ENCODE measurements at regions not wholly inside any gene's neighbourhood (a gene's known extent, or its start where the extent isn't known, plus 50 kb on each side); places are given as distances from the start of the nearest gene placed in this dataset.

DNA sequence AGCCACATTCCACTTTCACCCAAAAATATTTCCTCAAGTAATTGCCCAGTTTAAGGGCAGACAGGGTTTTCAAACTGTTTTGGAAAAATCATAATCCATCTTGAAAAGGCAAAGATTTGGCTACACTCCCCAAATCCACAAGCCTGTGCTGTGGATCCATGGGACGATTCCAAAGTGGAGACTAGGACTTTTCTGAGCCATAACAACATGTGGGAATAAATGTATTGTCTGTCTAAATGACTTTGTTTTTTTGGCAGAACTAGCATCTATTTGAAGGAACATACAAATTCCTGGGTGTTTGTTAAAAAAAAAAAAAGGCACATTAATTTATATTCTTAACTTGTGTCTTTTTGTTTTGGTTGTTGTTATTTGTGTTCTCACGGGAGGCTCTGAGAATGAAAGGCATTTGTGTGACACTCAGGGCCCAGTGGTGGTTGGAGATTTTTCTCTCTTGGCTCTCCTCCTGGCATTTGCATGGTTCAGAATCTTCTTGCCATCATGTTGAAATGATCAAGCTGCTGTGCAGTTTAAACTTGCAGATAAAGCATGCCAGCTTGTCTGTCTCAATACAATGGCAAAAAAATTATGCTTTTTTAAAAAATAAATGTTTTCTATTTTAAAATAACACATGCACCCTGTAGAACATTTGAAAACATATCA is 277.4 kb downstream of the EN1 start:
- no peak for DNase-seq (ENCODE audit: low read depth, low spot score)

- DNase-seq (ENCODE audit: low read depth, low spot score): no peak
Observed at GRCh38 chr2:118568700-118569099, 278.7 kb downstream of the EN1 start.

GRCh38 chr2:118565786-118566540 is 281.5 kb downstream of the EN1 start:
- DNase-seq (ENCODE audit: low read depth, low spot score): no peak

DNA sequence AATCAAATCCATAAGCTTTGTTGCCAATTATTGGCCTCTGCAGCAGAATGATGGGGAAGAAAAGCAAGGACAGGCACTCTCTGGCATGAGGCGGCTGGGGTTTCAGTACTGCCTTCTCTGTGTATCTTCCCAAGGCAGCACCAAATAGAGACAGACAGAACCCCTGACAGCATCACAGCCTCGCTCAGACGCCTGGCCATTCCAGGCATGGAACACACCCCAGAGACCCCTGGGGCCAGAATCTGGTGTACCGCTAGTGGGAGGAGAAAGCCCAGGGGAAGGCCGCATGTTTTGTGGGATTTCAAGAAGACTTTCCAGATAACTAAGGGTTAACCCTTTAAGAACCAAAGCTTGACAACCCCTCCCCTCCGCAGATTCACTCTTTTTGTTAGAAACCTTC is 282.1 kb downstream of the EN1 start:
- no peak for DNase-seq (ENCODE audit: low read depth, low spot score)

DNA sequence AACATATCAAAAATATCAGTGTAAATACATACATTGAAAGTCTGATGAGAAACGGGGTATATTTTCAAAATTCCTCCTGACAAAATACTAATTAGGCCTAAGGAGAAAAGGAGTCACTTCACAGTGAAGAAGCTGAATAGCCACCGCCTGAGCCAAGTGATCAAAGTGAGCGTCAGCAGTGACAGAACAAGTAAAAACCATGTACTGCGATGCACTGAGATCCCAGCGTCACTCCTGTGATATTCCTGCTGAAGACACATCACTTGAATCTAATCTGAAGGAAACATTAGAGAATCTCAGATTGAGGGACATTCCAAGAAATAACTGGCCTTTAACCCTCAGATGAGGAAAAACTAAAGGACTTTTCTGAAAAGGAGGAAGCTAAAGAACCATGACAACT is 285.3 kb downstream of the EN1 start:
- no peak for DNase-seq (ENCODE audit: low read depth, low spot score)

GRCh38 chr2:118558846-118559245 is 288.6 kb downstream of the EN1 start:
- no peak for DNase-seq (ENCODE audit: low read depth, low spot score)

- no peak for DNase-seq (ENCODE audit: low read depth, low spot score)
Observed at GRCh38 chr2:118557791-118558190, 289.7 kb downstream of the EN1 start.

DNA sequence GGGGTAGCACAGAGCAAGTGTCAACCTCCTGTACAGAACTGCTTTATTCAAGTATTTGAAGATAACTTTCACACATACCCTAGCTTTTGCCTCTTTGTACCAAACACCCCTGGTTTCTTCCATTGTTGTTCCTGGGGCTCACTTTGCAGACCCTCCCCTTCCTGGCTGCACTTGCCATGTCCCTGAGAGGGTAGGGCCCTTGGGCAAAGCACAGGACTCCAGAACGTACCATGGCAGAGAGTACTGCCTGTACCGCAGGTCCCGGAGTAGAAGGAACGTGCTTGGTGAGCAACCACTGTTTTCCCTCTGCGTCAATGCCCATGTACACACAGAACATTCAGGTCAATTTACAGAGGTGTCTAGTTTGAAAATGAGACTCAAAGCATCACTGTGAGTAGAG is 290.4 kb downstream of the EN1 start:
- no peak for DNase-seq (ENCODE audit: low read depth, low spot score)

GRCh38 chr2:118554616-118555015 is 292.8 kb downstream of the EN1 start:
- DNase-seq (ENCODE audit: low read depth, low spot score): no peak

- DNase-seq (ENCODE audit: low read depth, low spot score): no peak
Observed at GRCh38 chr2:118549503-118549902, 297.9 kb downstream of the EN1 start.

- DNase-seq (ENCODE audit: low read depth, low spot score): no peak
Observed at GRCh38 chr2:118548880-118549488, 298.5 kb downstream of the EN1 start.

DNA sequence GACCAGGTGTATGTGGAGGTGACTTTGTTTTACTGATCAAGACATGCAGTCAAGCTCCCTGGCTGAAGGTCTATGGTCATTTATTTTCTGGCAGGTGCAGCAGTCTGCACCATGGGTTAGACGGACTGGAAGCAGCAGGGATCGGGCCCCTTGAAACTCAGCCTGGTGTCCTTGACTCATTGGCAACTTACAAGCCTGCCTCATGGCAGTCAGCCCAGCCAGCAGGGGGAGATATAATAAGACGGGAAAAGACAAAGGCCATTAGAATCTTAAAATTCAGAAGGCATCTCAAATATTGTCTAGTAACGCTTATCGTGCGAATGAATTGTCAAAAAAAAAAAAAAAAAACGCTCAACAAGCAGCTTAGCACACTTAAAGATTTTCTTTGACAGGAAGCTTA is 308.2 kb downstream of the EN1 start:
- DNase-seq (ENCODE audit: low read depth, low spot score): no peak

GRCh38 chr2:118536306-118536705 is 311.1 kb downstream of the EN1 start:
- no peak for DNase-seq (ENCODE audit: low read depth, low spot score)

GRCh38 chr2:118535818-118536212 is 311.6 kb downstream of the EN1 start:
- no peak for DNase-seq (ENCODE audit: low read depth, low spot score)

GRCh38 chr2:118535171-118535817 is 312.2 kb downstream of the EN1 start:
- no peak for DNase-seq (ENCODE audit: low read depth, low spot score)

- no peak for DNase-seq (ENCODE audit: low read depth, low spot score)
Observed at GRCh38 chr2:118530976-118531375, 316.5 kb downstream of the EN1 start.

GRCh38 chr2:118529908-118530599 is 317.4 kb downstream of the EN1 start:
- no peak for DNase-seq (ENCODE audit: low read depth, low spot score)

- no peak for DNase-seq (ENCODE audit: low read depth, low spot score)
Observed at GRCh38 chr2:118527571-118527970, 319.9 kb downstream of the EN1 start.

- DNase-seq (ENCODE audit: low read depth, low spot score): no peak
Observed at GRCh38 chr2:118525346-118525745, 322.1 kb downstream of the EN1 start.

- DNase-seq (ENCODE audit: low read depth, low spot score): no peak
Observed at GRCh38 chr2:118524911-118525310, 322.5 kb downstream of the EN1 start.

DNA sequence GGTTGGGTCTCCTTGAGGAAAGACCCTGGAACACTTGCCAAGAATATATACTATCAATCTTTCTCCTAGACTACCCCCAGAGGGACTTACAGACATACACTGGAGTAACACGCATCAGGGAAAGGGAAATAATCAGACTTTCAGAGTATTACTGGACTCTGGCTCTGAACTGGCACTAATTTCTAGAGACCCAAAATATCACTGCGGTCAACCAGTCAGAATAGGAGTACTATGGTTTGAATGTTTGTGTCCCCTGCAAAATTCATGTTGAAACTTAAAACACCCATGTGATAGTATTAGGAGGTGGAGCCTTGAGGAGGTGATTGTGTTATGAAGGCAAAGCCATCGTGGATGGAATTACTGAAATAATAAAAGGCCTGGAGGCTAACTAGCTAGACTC is 323.7 kb downstream of the EN1 start:
- DNase-seq (ENCODE audit: low read depth, low spot score): no peak

DNA sequence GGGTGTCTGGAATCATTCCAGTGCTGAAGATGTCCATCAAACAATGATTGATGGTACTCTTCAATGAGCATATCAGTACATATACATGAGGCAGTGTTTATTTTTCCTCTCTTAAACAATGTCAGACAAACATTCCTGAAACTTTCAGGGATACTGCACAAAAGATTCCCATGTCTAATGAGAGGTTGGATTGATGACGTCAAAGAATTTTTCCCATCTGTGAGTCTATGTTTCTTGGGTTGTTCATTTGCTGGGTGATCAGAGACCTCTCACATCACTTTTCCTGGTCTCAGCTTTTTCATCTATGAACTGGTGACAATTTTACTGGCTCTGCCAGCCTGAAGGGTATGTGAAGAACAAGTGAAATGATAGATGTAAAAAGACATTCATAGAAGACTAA is 325.5 kb downstream of the EN1 start:
- DNase-seq (ENCODE audit: low read depth, low spot score): no peak

Measured in activated CD4-positive, CD25-positive, alpha-beta regulatory T cell treated with anti-CD3 and anti-CD28 coated beads, Interleukin-2, amount 50 U/mL, for 16 hours (primary cell).